GM21360 (cell line): ENCODE measurements at regions not wholly inside any gene's neighbourhood (a gene's known extent, or its start where the extent isn't known, plus 50 kb on each side); places are given as distances from the start of the nearest gene placed in this dataset.
"Not testable (repeated sequence)": the region's sequence is repeated elsewhere in the genome, so short reads cannot be mapped to it uniquely, and the experiment has no call there.

Source experiments
- ATAC-seq: cut with Tn5 transposase; IDR thresholded peaks from one replicate; pipeline ENCODE4 v1.9.1; 2021; ENCODE audit warnings: mild to moderate bottlenecking, moderate library complexity; ENCODE audit not compliant: unreplicated experiment

GRCh38 chr2:147615726-147616125, 229.1 kb upstream of the ACVR2A start:
- ATAC-seq, result no peak

- ATAC-seq, result no peak
These were observed 229.8 kb upstream of the ACVR2A start for GRCh38 chr2:147614979-147615470.

DNA sequence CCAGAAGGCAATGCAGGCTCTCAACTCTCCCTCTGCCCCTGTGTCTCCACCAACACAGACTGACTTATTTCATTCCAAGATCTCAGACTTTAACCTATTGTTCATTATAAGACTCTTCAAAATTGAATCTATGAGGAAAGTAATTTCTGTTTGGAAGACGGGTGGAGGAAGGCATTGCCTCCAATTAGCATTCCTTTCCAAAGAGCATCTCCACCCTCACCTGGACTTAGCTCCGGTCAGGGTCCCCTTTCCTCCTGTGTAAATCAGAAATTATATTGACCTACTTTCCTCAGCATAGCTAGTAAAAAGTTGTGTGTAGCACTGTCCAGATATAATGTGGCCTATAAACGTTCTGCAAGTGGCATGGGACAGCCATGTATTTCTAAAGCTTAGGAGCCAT, 230.4 kb upstream of the ACVR2A start:
- no peak for ATAC-seq

DNA sequence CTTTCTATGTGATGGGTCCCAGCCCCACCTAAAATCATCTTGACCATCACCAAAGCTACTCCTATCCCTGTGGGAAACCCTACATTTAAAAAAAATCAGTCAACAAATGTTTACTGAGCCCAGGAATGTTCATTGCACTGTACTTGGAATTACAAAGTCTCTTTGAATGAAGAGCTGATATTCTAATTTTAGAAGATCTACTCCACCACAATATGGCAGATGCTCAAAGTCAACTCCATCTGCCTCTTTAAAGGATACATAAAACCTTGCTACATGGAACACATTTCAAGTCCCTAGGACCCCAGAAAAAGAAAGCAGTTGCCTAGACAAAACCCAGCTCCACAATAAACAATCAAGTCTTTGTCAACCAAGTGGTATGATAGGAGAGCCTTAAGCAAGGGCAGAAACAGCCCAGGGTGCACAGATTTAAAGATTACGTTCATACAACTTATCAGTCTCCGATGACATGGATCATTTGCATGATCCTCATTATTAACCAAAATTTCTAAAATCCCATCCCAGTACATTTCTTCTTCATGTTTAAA, 234.3 kb upstream of the ACVR2A start:
- ATAC-seq, result no peak

GRCh38 chr2:147609301-147609700, 235.5 kb upstream of the ACVR2A start:
- no peak for ATAC-seq

- ATAC-seq, result no peak
These were observed 237.4 kb upstream of the ACVR2A start for GRCh38 chr2:147607379-147607778.

DNA sequence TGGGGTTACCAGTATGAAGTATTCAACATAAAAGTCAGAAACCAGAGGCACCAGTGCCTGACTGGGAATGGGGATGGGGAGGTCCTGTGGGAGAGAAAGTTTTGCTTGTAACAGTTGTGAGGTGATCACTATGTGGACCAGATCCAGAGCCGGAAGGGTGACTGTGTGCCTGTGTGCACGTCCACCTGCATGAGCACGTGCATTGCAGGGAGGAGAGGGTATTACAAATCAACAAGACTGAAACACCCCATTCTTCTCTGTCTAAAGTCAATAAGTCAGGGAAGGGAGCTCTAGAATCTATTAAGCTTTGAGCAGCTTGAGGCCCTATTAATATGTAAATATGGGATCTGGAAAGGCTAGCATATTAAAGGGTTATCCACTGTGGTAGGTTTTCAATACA, 241.0 kb upstream of the ACVR2A start:
- no peak for ATAC-seq

- ATAC-seq, result no peak
These were observed 241.4 kb upstream of the ACVR2A start for GRCh38 chr2:147603447-147603846.

- ATAC-seq, result no peak
These were observed 244.2 kb upstream of the ACVR2A start for GRCh38 chr2:147600646-147601045.

DNA sequence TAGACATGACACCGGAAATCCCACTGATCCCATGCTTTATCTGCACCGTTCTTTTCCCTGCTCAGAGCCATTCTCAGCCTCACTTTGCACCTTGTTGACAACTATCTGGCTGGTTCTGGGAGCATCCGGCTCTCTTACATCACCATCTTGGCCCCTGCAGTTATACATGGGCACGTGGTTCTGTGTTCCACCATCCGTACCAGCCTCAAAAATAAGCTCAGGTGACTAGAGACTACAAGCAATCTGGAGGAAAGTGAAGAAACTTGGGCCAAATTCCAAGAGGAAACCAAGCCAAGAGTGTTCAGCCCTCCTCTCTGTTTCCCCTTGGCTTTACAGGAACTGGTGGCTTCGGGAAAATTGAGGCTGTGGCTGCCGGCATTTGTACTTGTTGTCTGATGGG, 244.6 kb upstream of the ACVR2A start:
- ATAC-seq, result no peak

GRCh38 chr2:147595200-147595599, 249.6 kb upstream of the ACVR2A start:
- ATAC-seq, result no peak

DNA sequence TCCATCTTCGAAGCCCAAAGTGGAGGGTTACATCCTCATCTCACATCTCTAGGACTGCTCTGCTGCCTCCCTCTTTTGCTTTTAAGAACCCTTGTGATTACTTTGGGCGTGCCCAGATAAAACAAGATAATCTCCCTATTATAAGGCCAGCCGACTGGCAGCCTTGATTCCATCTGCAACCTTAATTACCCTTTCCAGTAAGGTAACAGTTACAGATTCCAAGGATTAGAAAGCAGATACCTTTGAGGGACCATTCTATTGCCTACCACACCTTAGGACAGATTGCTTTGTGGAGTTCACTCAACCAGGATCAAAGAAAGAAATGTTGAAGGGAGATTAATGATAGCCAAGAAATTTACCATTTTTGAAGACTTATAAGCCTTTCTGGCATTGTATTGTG, 250.8 kb upstream of the ACVR2A start:
- ATAC-seq, result no peak

GRCh38 chr2:147592784-147593183, 252.0 kb upstream of the ACVR2A start:
- ATAC-seq, result not testable (repeated sequence)

- ATAC-seq, result no peak
These were observed 255.7 kb upstream of the ACVR2A start for GRCh38 chr2:147589127-147589526.

DNA sequence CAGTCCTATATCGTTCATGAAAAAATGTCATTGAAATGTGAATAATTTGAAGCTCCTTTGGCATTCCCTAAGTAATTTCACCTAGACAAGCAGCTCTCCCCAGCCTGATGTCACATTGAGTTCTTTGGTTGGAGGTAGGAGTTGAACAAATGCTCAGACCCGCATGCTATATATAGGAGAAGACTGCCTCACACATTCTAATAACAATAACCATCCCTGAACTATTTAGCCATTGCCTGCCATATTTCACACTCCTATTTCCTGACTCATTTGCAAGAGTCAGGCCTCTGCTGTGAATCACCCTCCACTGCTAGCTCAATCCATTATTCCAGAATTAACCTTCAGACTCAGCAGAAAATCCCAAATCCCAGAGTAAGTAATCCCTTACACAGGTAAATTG, 256.6 kb upstream of the ACVR2A start:
- ATAC-seq, result no peak

DNA sequence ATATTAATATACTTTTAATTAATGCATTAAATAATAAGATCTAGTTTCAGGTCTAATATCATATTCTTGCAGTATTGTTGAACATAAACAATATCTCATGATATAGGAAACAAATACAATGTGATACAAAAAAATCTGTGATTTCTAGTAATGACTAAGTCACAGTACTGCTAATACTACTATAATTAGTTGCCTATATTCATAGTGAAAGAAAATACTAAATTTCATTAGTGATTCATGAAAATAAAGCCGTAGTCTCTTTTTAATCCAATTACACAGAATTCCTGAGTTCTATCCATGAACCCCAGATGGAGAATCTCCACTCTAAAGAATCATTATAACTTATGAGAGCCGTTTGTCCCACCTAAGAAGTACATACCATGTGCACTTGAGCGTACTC, 266.3 kb upstream of the ACVR2A start:
- no peak for ATAC-seq

DNA sequence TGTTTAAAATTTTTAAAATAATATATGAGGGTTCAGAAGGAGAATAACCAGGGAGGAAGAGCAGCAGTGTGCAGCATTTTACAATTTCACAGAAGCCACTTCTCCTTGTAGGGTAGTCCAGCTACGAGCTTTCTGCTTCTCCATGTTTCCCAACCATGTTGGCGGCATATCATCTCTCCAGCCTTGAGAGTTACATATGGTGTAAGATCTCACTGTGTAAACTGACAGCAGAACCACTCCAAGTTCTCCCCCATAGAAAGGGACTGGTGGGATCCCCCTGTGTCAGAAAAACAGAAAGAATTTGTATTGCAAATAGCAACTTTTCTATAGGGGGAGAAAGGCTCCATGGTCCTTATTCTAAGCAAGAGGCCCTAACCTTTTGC, 266.8 kb upstream of the ACVR2A start:
- ATAC-seq, result no peak

DNA sequence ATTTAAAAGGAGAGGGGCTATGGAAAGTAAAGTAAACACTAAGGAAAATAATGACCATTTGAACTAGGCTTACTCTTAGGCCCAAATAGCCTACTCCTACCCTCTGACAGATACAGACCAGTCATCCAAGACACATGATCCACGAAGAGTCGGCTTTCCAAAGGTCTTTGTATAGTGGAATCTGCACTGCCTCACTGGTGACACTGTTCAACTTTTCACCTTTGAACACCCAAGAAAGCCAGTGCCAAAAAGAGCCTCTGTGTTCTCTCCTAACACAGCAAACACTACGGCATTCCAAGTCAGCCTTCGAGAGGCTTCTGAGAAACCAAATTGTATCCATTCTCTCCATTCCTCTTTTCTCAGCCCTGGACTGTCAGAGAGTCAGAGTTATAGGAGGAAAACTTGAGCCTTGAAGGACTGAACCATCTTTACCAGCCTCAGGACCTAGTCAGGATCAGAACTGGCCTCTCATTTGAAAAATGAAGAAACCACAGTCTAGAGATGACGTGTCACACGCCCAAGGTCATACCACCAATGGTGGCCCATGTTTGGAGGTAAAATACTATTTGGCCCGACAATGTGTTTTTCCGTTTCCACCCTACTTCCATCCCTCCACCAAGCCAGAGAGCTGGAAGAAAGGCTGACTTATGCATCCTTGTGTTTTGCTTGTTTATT, 267.4 kb upstream of the ACVR2A start:
- ATAC-seq, result no peak

DNA sequence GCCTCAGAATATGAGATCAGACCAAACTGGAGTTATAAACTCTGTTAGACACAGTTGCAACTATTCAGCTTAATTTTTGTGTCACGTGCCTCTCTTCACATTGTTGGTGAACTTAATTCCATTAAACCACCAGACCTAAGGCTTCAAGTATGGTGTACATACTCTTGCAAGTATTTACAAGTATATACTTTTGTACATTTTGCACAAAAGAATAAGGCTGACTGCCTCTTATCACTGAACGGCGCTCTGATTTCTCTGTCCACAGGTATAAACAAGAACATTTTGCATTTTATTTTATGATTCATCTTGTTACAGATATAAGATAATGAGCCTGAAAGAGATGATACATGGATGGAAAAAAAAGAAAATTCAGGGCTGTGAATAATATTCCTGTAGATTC, 269.7 kb upstream of the ACVR2A start:
- ATAC-seq, result no peak

GRCh38 chr2:147572622-147573021, 272.2 kb upstream of the ACVR2A start:
- ATAC-seq, result no peak

- ATAC-seq, result no peak
These were observed 275.4 kb upstream of the ACVR2A start for GRCh38 chr2:147569426-147569825.

DNA sequence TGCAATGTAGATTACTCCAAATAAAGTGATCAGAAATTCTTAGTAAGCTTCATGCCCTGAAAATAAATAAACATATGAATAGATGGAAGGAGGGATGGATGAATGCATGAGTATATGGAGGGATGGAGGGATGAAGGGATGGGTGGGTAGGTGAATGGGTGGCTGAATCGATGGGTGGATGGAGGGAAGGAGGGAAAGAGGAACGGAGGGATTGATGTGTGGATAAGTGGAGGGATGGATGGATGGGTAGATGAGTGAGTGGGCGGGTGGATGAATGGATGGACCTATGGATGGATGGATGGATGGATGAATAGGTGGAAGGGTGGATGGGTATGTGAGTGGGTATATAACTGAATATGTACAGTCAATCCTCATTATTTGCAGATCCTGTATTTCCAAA, 276.7 kb upstream of the ACVR2A start:
- ATAC-seq, result no peak

DNA sequence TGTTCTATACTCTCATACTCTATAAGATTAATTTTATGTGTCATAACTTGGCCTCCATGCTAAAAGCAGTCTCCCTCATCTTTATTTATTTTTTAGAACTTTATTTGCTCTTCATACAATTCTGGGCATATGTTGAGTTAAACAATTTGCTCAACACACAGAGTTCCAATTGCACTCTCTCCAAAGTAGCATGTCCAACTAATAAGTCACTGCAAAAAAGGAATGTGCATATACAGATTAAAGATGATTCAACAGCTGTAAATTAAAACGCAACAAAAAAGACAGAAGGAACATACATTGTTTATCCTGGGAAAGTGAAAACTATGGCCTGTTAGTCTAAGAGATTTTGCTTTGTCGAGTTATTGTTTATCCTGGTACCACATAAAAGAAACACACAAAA, 277.7 kb upstream of the ACVR2A start:
- no peak for ATAC-seq
